ENCODE measurements at regions not wholly inside any gene's neighbourhood (a gene's known extent, or its start where the extent isn't known, plus 50 kb on each side); places are given as distances from the start of the nearest gene placed in this dataset.
"Not testable (repeated sequence)": the region's sequence is repeated elsewhere in the genome, so short reads cannot be mapped to it uniquely, and the experiment has no call there.

DNA sequence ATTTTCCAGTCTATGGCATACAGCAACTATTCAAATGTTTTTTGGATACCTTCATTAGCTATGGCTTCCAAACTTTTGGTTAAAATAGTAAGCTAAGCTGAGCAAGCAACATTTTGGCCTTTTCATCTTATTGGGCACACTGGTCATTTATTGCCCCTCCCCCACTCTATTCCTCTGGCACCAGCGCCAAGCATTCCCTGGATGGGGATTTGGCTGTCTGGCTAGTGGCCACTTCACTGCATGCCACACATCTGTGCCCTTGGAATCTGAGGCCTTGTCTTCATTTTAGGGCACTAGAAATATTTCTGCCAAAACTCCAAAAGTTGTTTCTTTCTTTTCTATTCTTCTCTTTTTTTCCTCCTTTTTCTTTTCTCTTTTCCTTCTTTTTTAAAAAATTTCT, 305.8 kb upstream of the POTED start:
- H3K4me3 Mint-ChIP-seq, H3K27me3 Mint-ChIP-seq, H3K36me3 Mint-ChIP-seq, H3K4me1 Mint-ChIP-seq, H3K27ac Mint-ChIP-seq, H3K9me3 Mint-ChIP-seq: not testable (repeated sequence)

- H3K4me3 Mint-ChIP-seq, H3K9me3 Mint-ChIP-seq, H3K36me3 Mint-ChIP-seq, H3K27ac Mint-ChIP-seq, H3K27me3 Mint-ChIP-seq, H3K4me1 Mint-ChIP-seq: not testable (repeated sequence)
These were observed 304.7 kb upstream of the POTED start for GRCh38 chr21:13304901-13305300.

DNA sequence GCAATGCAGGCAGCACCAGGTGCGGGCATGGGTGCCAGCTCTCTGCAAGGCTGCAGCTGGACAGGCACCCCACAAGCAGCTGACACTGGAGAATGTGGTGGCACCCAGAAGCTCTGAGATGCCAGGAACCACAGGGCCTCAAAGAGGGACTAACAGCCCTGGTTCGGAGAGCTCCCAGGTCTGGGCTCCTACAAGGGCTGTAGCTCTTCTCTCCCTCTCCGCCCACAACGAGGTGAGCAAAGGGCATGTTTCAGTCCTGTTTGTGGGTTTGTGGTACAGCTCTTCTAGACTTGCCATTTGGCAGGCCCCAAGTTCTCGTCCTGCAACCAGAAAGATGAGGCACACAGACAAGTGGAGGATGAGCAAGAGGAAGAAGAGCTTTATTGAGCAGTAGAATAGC, 299.5 kb upstream of the POTED start:
- H3K4me3 Mint-ChIP-seq, H3K36me3 Mint-ChIP-seq, H3K27ac Mint-ChIP-seq, H3K27me3 Mint-ChIP-seq, H3K9me3 Mint-ChIP-seq, H3K4me1 Mint-ChIP-seq: not testable (repeated sequence)

GRCh38 chr21:13310570-13311524, 298.7 kb upstream of the POTED start:
- not testable (repeated sequence) for H3K4me3 Mint-ChIP-seq, H3K36me3 Mint-ChIP-seq, H3K9me3 Mint-ChIP-seq, H3K27ac Mint-ChIP-seq, H3K4me1 Mint-ChIP-seq, H3K27me3 Mint-ChIP-seq

GRCh38 chr21:13318718-13319117, 290.9 kb upstream of the POTED start:
- H3K9me3 Mint-ChIP-seq, H3K36me3 Mint-ChIP-seq, H3K4me3 Mint-ChIP-seq, H3K27me3 Mint-ChIP-seq, H3K27ac Mint-ChIP-seq, H3K4me1 Mint-ChIP-seq: not testable (repeated sequence)

DNA sequence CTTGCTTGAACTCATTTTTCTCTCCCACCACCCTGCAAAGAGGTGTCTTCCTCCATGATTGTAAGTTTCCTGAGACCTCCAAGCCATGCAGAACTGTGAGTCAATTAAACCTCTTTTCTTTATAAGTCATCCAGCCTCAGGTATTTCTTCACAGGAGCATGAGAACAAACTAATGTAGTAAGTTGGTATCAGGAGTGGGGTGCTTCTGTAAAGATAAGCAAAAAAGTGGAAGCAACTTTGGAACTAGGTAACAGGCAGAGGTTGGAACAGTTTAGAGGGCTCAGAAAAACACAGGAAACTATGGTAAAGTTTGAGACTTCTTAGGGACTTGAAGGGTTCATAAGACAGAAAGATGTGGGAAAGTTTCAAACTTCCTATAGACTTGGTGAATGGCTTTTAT, 287.7 kb upstream of the POTED start:
- not testable (repeated sequence) for H3K36me3 Mint-ChIP-seq, H3K27ac Mint-ChIP-seq, H3K9me3 Mint-ChIP-seq, H3K4me3 Mint-ChIP-seq, H3K4me1 Mint-ChIP-seq, H3K27me3 Mint-ChIP-seq

DNA sequence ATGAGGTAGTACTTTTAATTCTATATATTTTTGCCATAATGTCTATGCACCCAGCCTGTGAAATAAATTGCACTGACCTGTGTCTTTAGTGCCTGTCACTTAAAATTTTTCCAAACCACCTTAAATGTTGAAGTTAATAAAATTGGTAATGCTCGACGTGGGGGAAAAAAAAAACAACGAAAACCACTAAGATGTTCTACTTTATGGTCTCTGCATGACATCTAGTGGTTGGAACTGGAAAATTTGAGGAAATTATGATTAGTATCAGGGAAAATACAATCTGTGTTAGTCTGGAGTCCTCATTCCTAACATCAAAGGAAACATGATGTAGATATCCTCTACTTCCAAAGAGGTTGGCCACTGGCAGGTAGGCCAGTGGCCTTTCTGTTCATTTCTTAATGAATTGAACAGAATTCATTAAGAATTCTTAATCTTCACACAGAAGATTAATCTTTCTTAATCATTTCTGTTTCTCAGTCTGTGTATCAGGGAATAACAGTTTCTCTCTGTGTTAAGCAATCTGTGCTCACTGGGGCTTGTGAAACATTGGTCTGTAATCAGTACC, 268.8 kb upstream of the POTED start:
- H3K36me3 Mint-ChIP-seq, H3K27ac Mint-ChIP-seq: not testable (repeated sequence)

GRCh38 chr21:13351521-13351920, 258.1 kb upstream of the POTED start:
- not testable (repeated sequence) for H3K4me3 Mint-ChIP-seq, H3K9me3 Mint-ChIP-seq, H3K27me3 Mint-ChIP-seq, H3K27ac Mint-ChIP-seq, H3K4me1 Mint-ChIP-seq, H3K36me3 Mint-ChIP-seq

More for the DNA sequence above, 268.8 kb upstream of the POTED start:
- not testable (repeated sequence) for H3K4me1 Mint-ChIP-seq, H3K9me3 Mint-ChIP-seq, H3K4me3 Mint-ChIP-seq, H3K27me3 Mint-ChIP-seq

- H3K4me3 Mint-ChIP-seq, H3K27me3 Mint-ChIP-seq, H3K27ac Mint-ChIP-seq, H3K4me1 Mint-ChIP-seq, H3K36me3 Mint-ChIP-seq, H3K9me3 Mint-ChIP-seq: not testable (repeated sequence)
These were observed 249.4 kb upstream of the POTED start for GRCh38 chr21:13360175-13360574.

DNA sequence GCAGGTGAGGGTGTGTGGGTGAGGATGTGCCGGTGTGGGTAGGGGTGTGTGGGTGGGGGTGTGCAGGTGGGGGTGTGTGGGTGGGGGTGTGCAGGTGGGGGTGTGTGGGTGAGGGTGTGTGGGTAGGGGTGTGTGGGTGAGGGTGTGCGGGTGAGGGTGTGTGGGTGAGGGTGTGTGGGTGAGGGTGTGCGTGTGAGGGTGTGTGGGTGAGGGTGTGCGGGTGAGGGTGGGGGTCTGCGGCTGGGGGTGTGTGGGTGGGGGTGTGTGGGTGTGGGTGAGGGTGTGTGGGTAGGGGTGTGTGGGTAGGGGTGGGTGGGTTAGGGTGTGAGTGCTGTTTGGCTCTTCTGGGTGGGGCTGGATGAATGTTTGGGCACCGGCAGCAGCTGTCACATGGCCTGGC, 241.4 kb upstream of the POTED start:
- H3K4me1 Mint-ChIP-seq, result no peaks in the 10 kb centered on the region
- no peaks in the 10 kb centered on the region for H3K36me3 Mint-ChIP-seq
- H3K27ac Mint-ChIP-seq, result no peak overlapping the region
- no peaks in the 10 kb centered on the region for H3K27me3 Mint-ChIP-seq
- H3K9me3 Mint-ChIP-seq, result peaks cover 0 to 5% (median 2%) of the 10 kb centered on the region in 3 donors
- no peak overlapping the region for H3K4me3 Mint-ChIP-seq

- not testable (repeated sequence) for H3K9me3 Mint-ChIP-seq, H3K27me3 Mint-ChIP-seq, H3K27ac Mint-ChIP-seq, H3K4me1 Mint-ChIP-seq, H3K36me3 Mint-ChIP-seq
- H3K4me3 Mint-ChIP-seq, result peak overlapping the region in 1 of 4 donors; percentile 37
These were observed 236.9 kb upstream of the POTED start for GRCh38 chr21:13372721-13373120.

GRCh38 chr21:13378943-13379342, 230.6 kb upstream of the POTED start:
- not testable (repeated sequence) for H3K9me3 Mint-ChIP-seq, H3K4me1 Mint-ChIP-seq, H3K27ac Mint-ChIP-seq, H3K27me3 Mint-ChIP-seq, H3K4me3 Mint-ChIP-seq, H3K36me3 Mint-ChIP-seq

DNA sequence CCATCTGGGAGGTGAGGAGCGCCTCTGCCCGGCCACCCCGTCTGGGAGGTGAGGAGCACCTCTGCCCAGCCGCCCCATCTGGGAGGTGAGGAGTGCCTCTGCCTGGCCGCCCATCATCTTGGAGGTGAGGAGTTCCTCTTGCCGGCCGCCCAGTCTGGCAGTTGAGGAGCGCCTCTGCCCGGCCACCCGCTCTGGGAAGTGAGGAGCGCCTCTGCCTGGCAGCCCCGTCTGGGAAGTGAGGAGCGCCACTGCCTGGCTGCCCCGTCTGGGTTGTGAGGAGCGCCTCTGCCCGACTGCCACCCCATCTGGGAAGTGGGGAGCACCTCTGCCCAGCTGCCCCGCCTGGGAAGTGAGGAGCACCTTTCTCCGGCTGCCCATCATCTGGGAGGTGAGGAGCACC, 230.0 kb upstream of the POTED start:
- not testable (repeated sequence) for H3K36me3 Mint-ChIP-seq, H3K4me1 Mint-ChIP-seq, H3K4me3 Mint-ChIP-seq, H3K27ac Mint-ChIP-seq, H3K9me3 Mint-ChIP-seq, H3K27me3 Mint-ChIP-seq

GRCh38 chr21:13380561-13380960, 229.0 kb upstream of the POTED start:
- H3K27ac Mint-ChIP-seq, H3K36me3 Mint-ChIP-seq, H3K27me3 Mint-ChIP-seq, H3K4me1 Mint-ChIP-seq, H3K9me3 Mint-ChIP-seq, H3K4me3 Mint-ChIP-seq: not testable (repeated sequence)

DNA sequence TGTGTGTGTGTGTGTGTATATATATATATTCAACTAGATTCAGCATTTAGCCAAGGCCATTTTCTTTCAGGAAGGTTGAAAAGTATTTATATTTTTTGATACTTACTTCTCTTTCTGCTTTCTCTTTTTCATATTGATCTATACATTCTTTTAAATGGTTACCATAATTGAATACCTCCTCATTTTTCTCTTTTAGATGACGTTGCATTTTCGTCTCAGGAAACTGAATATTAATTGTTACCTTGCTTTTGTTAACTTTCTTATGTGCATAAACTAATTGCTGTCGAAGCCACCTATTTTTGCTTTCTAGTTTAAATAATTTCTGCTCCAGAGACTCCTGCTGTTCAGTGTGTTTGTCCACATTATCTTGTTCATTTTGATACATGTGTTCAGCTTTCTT, 225.4 kb upstream of the POTED start:
- not testable (repeated sequence) for H3K27me3 Mint-ChIP-seq, H3K36me3 Mint-ChIP-seq, H3K4me1 Mint-ChIP-seq, H3K4me3 Mint-ChIP-seq, H3K27ac Mint-ChIP-seq, H3K9me3 Mint-ChIP-seq

DNA sequence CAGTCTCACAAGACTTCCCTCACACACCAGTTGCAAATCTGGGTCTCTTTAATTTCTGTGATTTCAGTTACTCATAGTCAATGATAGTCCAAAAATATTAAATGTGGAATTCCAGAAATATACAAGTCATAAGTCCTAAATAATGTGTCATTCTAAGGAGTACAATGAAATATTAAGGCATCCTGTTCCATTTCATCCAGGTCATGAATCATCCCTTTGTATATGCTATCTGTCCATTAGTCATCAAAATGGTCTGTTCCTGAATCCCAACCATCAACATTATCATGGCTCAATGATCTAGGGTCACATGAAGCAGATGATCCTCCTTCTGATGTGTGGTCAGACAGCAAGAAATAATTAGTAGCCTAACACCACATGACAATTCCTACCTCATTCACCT, 200.4 kb upstream of the POTED start:
- H3K27me3 Mint-ChIP-seq, H3K36me3 Mint-ChIP-seq, H3K9me3 Mint-ChIP-seq, H3K27ac Mint-ChIP-seq, H3K4me1 Mint-ChIP-seq, H3K4me3 Mint-ChIP-seq: not testable (repeated sequence)
